Inferior parietal cortex (tissue), 1 donor: ENCODE measurements at regions not wholly inside any gene's neighbourhood (a gene's known extent, or its start where the extent isn't known, plus 50 kb on each side); places are given as distances from the start of the nearest gene placed in this dataset.
"Not testable (repeated sequence)": the region's sequence is repeated elsewhere in the genome, so short reads cannot be mapped to it uniquely, and the experiment has no call there.

Source experiments
- DNase-seq: peaks from one replicate; pipeline ENCODE4 v3.0.0-alpha.2; 2016; ENCODE audit errors: extremely low spot score

DNA sequence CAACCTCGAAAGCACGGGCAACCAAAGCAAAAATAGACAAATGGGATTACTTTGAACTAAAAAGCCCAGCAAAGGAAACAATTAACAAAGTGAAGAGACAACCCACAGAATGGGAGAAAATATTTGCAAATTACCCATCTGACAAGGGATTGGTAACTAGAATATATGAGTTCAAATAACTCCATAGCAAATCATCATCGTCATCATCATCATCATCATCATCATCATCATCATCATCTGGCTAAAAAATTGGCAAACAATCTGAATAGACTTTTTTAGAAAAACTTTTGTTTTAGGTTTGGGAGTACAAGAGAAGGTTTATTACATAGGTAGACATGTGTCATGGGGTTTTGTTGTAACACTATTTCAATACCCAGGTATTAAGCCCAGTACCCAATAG, 1239.3 kb upstream of the FAM98A start:
- no peak for DNase-seq

GRCh38 chr2:34836361-34836760, 1237.3 kb upstream of the FAM98A start:
- DNase-seq: no peak

GRCh38 chr2:34831096-34831495, 1232.0 kb upstream of the FAM98A start:
- peak; percentile 59 for DNase-seq

DNA sequence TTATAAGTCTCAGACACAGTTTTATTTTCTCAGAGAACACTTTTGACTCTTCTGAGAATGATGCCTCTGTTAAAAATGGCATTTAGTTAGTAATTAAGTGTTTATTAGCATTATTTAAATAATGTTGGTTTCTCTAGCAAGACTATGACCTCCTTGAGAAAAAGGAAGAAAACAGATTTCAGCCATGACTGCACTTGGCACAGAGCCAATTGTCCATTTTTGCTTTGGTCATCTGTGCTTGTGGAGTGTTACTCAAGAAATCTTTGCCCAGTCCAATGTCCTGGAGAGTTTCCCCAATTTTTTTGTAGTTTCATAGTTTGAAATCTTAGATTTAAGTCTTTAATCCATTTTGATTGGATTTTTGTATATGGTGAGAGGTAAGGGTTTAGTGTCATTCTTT, 1229.4 kb upstream of the FAM98A start:
- no peak for DNase-seq

DNA sequence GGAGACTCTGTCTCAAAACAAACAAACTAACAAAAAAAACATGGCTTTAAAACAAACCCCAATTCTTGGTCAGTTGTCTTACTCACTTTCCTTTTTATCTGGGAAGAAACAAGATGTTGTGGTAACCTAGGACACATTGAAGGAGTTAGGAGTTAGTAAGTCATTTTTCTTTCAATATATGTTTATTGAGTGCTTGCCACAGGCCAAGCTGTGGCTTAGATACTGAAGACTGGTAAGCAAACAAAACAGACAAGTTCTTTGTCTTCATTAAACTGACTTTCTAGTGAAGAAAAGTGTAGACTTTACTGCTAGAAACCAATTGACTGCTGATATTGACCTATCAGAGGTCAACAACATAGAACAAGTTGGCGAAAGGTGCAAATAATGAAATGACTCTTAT, 1228.3 kb upstream of the FAM98A start:
- DNase-seq: no peak

- DNase-seq: no peak
Observed at GRCh38 chr2:34825686-34826085, 1226.6 kb upstream of the FAM98A start.

DNA sequence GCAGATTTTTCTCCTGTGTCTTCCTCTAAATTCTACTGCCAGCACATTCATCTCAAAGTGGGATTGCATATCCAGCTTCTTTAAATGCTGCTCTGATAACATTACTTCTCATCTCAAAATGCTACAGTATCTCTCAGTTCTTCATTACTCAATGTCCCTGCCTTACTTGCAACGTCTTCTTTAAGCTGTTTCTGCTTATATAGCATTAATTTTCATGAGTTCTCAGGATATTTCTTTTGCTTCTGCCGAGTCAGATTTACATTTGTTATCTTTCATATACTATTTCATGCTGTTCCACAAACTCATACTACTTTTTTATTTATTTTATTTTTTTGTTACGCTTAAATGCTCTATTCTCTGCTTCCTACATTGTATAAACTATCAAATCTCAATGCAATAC, 1223.5 kb upstream of the FAM98A start:
- no peak for DNase-seq

DNA sequence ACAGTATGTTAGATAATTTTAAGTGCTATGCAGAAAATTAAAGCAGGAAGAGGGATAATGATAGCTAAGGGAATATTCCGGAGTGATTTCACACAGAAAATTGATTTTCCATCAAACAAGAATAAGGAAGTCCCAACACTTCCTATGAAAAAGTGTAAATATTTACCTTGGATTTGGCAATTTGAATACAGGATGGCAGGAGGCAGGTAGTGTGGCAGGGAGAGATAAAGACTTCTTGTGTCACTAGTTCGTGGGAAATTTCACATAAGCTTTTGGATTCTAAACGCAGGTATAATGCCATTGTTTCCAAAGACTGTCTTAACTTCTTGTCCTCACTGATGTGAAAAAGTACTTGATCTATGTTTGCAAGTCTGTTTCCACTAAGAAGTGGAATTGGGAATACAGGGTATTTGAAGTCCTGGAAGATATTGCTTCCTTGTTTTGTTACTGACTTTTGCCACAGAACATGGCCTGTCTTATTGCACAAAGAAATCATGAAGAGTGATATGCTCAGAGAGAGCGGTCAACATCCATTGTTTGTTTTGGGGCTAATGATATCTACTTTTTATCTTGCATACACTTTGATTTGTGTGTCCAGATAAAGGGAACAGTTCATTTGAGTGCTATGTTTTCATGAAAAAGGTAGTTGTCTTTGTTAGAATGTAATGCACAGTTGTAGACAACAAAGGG, 1216.1 kb upstream of the FAM98A start:
- DNase-seq: no peak

GRCh38 chr2:34810456-34810855, 1211.4 kb upstream of the FAM98A start:
- no peak for DNase-seq

GRCh38 chr2:34808426-34808825, 1209.3 kb upstream of the FAM98A start:
- peak; percentile 50 for DNase-seq

GRCh38 chr2:34806891-34807290, 1207.8 kb upstream of the FAM98A start:
- DNase-seq: no peak

- no peak for DNase-seq
Observed at GRCh38 chr2:34806396-34806795, 1207.3 kb upstream of the FAM98A start.

GRCh38 chr2:34799556-34799955, 1200.5 kb upstream of the FAM98A start:
- DNase-seq: no peak

- DNase-seq: not testable (repeated sequence)
Observed at GRCh38 chr2:34795586-34795985, 1196.5 kb upstream of the FAM98A start.

DNA sequence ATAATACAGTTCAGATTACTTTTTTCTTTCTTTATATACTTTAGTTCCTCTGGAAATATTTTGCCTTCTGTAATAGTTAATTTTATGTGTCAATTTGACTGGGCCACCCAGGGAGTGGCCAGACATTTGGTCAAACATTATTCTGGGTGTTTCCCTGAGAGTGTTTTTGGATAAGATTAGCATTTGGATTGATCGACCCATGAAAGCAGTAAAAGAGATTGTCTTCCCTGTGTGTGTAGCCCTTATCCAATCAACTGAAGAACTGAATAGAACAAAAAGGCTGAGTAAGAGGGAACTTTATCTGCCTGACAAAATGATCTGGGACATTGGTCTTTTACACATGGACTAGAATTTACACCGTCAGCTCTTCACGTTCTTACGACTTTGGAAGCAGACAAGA, 1190.1 kb upstream of the FAM98A start:
- DNase-seq: no peak

GRCh38 chr2:34787341-34787740, 1188.2 kb upstream of the FAM98A start:
- no peak for DNase-seq

GRCh38 chr2:34785206-34785785, 1186.2 kb upstream of the FAM98A start:
- DNase-seq: no peak

DNA sequence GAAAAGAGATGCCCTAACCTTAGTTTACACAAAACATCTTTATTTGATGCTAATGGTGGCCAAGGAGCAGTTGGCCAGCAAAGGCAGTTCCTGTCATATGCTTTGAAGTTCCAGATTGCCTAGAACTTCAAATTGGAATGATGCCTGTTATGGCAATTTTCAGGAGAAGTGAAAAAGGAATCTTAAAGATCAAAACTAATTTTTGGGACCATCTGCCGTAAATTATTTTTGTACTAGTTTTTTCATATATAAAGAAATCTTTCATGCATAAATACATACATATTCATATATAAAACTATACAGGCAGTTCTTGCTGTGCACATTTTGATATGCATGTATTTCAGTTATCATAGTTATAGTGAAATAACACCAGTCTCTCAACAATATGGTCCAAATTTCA, 1185.6 kb upstream of the FAM98A start:
- DNase-seq: no peak

GRCh38 chr2:34750742-34751141, 1151.6 kb upstream of the FAM98A start:
- DNase-seq: not testable (repeated sequence)

DNA sequence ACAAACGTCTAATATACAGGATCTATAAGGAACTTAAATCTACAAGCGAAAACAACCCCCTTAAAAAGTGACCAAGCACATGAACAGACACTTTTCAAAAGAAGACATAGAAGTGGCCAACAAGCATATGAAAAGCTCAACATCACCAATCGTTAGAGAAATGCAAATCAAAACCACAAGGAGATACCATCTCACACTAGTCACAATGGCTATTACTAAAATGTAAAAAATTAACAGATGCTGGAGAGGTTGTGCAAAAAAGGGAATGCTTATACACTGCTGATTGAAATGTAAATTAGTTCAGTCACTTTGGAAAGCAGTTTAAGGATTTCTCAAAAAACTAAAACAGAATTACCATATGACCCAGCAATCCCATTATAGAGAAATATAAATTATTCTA, 1148.5 kb upstream of the FAM98A start:
- no peak for DNase-seq

- no peak for DNase-seq
Observed at GRCh38 chr2:34738691-34739090, 1139.6 kb upstream of the FAM98A start.

- no peak for DNase-seq
Observed at GRCh38 chr2:34737146-34737545, 1138.0 kb upstream of the FAM98A start.

- DNase-seq: no peak
Observed at GRCh38 chr2:34736482-34736881, 1137.4 kb upstream of the FAM98A start.

GRCh38 chr2:34734662-34735061, 1135.6 kb upstream of the FAM98A start:
- no peak for DNase-seq
